ENCODE measurements at regions not wholly inside any gene's neighbourhood (a gene's known extent, or its start where the extent isn't known, plus 50 kb on each side); places are given as distances from the start of the nearest gene placed in this dataset.

DNA sequence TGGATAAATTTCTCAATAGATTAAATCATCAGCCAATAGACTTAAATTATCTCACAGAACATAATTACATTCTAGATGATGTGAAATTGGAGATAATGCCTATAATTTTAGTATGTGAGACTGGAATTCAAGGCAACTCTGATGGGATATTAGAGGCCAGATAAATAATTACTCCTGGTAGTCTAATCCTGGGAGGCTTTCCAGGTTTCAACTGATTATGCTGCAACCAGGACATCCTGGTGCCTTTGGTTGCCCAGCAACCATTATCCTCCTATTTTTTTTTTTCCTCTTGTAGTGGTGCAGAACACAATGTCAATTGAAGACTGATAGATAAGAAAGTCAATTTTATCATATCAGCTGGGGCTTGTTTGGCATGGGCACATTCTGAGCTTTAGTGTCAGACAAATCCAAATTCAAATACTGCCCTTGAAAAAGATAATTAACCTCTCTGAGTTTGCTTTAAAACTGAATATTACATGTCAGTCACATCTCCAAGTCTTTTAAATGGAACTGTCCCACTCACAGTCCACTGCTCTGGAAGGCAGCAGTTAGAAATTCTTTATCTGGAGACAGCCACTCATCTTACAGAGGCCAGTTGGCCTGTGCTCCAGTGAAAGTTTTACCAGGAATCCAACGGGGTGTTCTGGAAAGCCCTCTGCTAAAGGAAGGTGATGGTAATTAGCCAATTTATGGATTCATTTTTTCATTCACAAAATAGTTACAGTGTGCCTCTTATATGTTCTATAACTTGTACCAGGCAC is 95.3 kb upstream of the GUCY1A1 start:
- TF ChIP-seq, protein P1, sequence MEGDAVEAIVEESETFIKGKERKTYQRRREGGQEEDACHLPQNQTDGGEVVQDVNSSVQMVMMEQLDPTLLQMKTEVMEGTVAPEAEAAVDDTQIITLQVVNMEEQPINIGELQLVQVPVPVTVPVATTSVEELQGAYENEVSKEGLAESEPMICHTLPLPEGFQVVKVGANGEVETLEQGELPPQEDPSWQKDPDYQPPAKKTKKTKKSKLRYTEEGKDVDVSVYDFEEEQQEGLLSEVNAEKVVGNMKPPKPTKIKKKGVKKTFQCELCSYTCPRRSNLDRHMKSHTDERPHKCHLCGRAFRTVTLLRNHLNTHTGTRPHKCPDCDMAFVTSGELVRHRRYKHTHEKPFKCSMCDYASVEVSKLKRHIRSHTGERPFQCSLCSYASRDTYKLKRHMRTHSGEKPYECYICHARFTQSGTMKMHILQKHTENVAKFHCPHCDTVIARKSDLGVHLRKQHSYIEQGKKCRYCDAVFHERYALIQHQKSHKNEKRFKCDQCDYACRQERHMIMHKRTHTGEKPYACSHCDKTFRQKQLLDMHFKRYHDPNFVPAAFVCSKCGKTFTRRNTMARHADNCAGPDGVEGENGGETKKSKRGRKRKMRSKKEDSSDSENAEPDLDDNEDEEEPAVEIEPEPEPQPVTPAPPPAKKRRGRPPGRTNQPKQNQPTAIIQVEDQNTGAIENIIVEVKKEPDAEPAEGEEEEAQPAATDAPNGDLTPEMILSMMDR (conservative IDR thresholded peaks at IDR 0.05; ENCODE audit: low read depth in 2 of 2) = no peak
- no peak for TF ChIP-seq EZH2 (IDR thresholded peaks at IDR 0.05; ENCODE audit: low read depth, unreplicated experiment)

Measured in GM23338 (cell line).